Calu3 (cell line): ENCODE measurements at regions not wholly inside any gene's neighbourhood (a gene's known extent, or its start where the extent isn't known, plus 50 kb on each side); places are given as distances from the start of the nearest gene placed in this dataset.

ENCODE experiments used
- BruUV-seq: library from RNA; stranded (reverse); fragments of 400-500 nt; replicated peaks from 2 replicates; lab custom pipeline; 2021; lab: Mats Ljungman, UMichigan
- CTCF ChIA-PET: fragments of 300-600 bp; sonication (Branson Sonifier 250); formaldehyde crosslinking; loops from one replicate; lab custom pipeline; 2022; ENCODE audit warnings: antibody characterized with exemption; lab: Charles Lee
- DNase-seq: peaks from one replicate; pipeline ENCODE4 v3.0.0; 2022
- H3K27ac Mint-ChIP-seq: one replicate; pipeline ENCODE4 v1.8.0; 2022; ENCODE audit warnings: mixed read lengths; ENCODE audit not compliant: unreplicated experiment
- H3K27me3 Mint-ChIP-seq: one replicate; pipeline ENCODE4 v1.8.0; 2022; ENCODE audit warnings: mixed read lengths; ENCODE audit not compliant: unreplicated experiment
- H3K36me3 Mint-ChIP-seq: one replicate; pipeline ENCODE4 v1.8.0; 2022; ENCODE audit warnings: mild to moderate bottlenecking, moderate library complexity, mixed read lengths; ENCODE audit not compliant: insufficient read depth, unreplicated experiment
- H3K4me1 Mint-ChIP-seq: one replicate; pipeline ENCODE4 v1.8.0; 2022; ENCODE audit warnings: mild to moderate bottlenecking, low read depth, mixed read lengths; ENCODE audit not compliant: unreplicated experiment
- H3K4me3 Mint-ChIP-seq: one replicate; pipeline ENCODE4 v1.8.0; 2022; ENCODE audit warnings: mild to moderate bottlenecking, low read depth, moderate library complexity, mixed read lengths; ENCODE audit not compliant: unreplicated experiment
- H3K9me3 Mint-ChIP-seq: one replicate; pipeline ENCODE4 v1.8.0; 2022; ENCODE audit warnings: low read depth, mixed read lengths; ENCODE audit not compliant: unreplicated experiment
- CTCF ChIP-seq: fragments of 200-600 bp; IDR thresholded peaks from one replicate; pipeline ENCODE4 v1.8.0; 2022; ENCODE audit warnings: antibody characterized with exemption; ENCODE audit not compliant: unreplicated experiment
- intact Hi-C: fragments of 100-400 bp; cut with micrococcal nuclease; formaldehyde crosslinking; loops from one replicate; pipeline ENCODE4 v1.10.0; 2022; ENCODE audit not compliant: unreplicated experiment

GRCh38 chr7:131956864-131957263 lies 400.4 kb upstream of the PODXL start:
- H3K36me3 Mint-ChIP-seq = no peaks in the 10 kb centered on the region
- CTCF ChIA-PET = no interaction called here

DNA sequence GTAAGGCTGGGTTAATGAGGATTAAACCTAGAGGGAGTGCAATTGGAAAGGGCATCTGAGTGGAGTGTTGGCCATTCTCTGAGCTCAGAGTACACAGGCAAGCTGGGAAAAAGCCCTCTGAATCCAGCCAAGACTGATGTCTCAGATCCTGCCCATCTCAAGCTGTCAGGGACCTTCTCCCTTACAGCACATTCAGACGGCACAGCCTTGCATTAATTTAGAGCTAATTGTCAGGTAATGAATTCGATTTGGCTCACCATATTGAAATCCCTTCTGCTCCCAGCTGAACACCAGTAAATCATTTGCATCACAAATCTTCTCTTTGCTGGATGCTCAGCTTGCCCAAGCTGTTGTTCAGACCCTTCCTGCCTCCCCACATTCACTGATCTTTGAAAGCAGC lies 399.3 kb upstream of the PODXL start:
- intact Hi-C loops = no loop called here
- CTCF ChIA-PET = no interaction called here
- peaks cover 51% of the 10 kb centered on the region for H3K27me3 Mint-ChIP-seq
- H3K9me3 Mint-ChIP-seq = no peaks in the 10 kb centered on the region
- H3K4me1 Mint-ChIP-seq = no peaks in the 10 kb centered on the region
- H3K27ac Mint-ChIP-seq = no peak overlapping the region
- no peak for DNase-seq
- no peak for TF ChIP-seq CTCF
- no TSS peak for BruUV-seq
- no peak overlapping the region for H3K4me3 Mint-ChIP-seq
- no peaks in the 10 kb centered on the region for H3K36me3 Mint-ChIP-seq

More at GRCh38 chr7:131956864-131957263, 400.4 kb upstream of the PODXL start:
- no peak for TF ChIP-seq CTCF
- no TSS peak for BruUV-seq
- intact Hi-C loops = no loop called here
- DNase-seq = no peak
- Mint-ChIP-seq H3K9me3 (no peaks in the 10 kb centered on the region), H3K4me1 (no peaks in the 10 kb centered on the region), H3K27me3 (peaks cover 63% of the 10 kb centered on the region), H3K27ac (no peak overlapping the region), H3K4me3 (no peak overlapping the region)

DNA sequence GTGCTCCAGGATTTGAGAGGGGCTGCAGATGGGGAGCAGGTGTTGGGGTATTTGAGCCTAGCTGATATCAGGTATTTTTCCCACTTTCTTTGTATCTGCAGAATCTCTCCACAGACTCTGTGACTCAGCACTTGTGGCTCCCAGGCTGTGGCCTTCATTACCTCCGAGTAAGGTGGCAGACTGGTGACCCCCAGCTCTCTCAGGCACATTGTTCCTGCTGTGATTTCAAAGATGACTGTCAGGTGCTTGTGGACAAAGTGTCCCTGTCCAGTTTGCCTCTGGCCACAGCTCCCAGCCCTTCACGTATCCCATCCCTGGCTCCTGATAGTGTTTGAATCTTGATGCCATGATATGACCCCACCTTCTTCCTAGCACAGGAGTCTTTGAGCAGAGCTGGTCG lies 396.8 kb upstream of the PODXL start:
- CTCF ChIA-PET = no interaction called here
- intact Hi-C loops = no loop called here
- Mint-ChIP-seq H3K27ac (no peak overlapping the region), H3K4me3 (no peak overlapping the region), H3K36me3 (no peaks in the 10 kb centered on the region), H3K9me3 (no peaks in the 10 kb centered on the region), H3K4me1 (peaks cover 7% of the 10 kb centered on the region), H3K27me3 (peaks cover 46% of the 10 kb centered on the region)
- no peak for TF ChIP-seq CTCF
- DNase-seq = no peak
- BruUV-seq = no TSS peak

GRCh38 chr7:131952365-131952764 lies 395.9 kb upstream of the PODXL start:
- CTCF ChIA-PET = no interaction called here
- no TSS peak for BruUV-seq
- no peaks in the 10 kb centered on the region for H3K36me3 Mint-ChIP-seq

More at GRCh38 chr7:131952365-131952764, 395.9 kb upstream of the PODXL start:
- Mint-ChIP-seq H3K4me3 (no peak overlapping the region), H3K27me3 (peaks cover 46% of the 10 kb centered on the region), H3K27ac (no peak overlapping the region), H3K9me3 (no peaks in the 10 kb centered on the region), H3K4me1 (peaks cover 7% of the 10 kb centered on the region)
- no peak for TF ChIP-seq CTCF
- intact Hi-C loops = no loop called here
- no peak for DNase-seq
